Lower leg skin (tissue), 3 donors: ENCODE measurements at regions not wholly inside any gene's neighbourhood (a gene's known extent, or its start where the extent isn't known, plus 50 kb on each side); places are given as distances from the start of the nearest gene placed in this dataset.

ENCODE experiments used
- CTCF ChIP-seq, 3 donors: fragments of 450-650 bp; IDR thresholded peaks; one replicate each; pipeline ENCODE4 v1.5.1; 2016; ENCODE audit warnings: antibody characterized with exemption in 3 of 3, mild to moderate bottlenecking in 3 of 3, moderate library complexity in 2 of 3
- POLR2A ChIP-seq, 2 donors: fragments of 450-650 bp; IDR thresholded peaks; one replicate each; pipeline ENCODE4 v1.6.1; 2016 to 2017; ENCODE audit warnings: antibody characterized with exemption in 2 of 2, mild to moderate bottlenecking in 1 of 2, moderate library complexity in 1 of 2

GRCh38 chr22:49255154-49255553 lies 572.5 kb downstream of the BRD1 start:
- no peak for TF ChIP-seq POLR2A (IDR thresholded peaks at IDR 0.05)
- no peak for TF ChIP-seq CTCF (IDR thresholded peaks at IDR 0.05)
